Gastroesophageal sphincter (tissue), 3 donors: ENCODE measurements at regions not wholly inside any gene's neighbourhood (a gene's known extent, or its start where the extent isn't known, plus 50 kb on each side); places are given as distances from the start of the nearest gene placed in this dataset.

Experiments
- CTCF ChIP-seq, 4 experiments: fragments of 200-600 bp in 2 of 4; fragments of 450-650 bp in 2 of 4; sonication (generic) in 1 of 4; IDR thresholded peaks; one replicate each; pipeline ENCODE4 v1.5.1; 2017 to 2019; ENCODE audit warnings: antibody characterized with exemption in 4 of 4, mild to moderate bottlenecking in 2 of 4, moderate library complexity in 2 of 4
- POLR2A ChIP-seq, 2 donors: fragments of 450-650 bp; IDR thresholded peaks; one replicate each; pipeline ENCODE4 v1.6.1; 2017; ENCODE audit warnings: antibody characterized with exemption in 2 of 2, mild to moderate bottlenecking in 2 of 2, moderate library complexity in 1 of 2

DNA sequence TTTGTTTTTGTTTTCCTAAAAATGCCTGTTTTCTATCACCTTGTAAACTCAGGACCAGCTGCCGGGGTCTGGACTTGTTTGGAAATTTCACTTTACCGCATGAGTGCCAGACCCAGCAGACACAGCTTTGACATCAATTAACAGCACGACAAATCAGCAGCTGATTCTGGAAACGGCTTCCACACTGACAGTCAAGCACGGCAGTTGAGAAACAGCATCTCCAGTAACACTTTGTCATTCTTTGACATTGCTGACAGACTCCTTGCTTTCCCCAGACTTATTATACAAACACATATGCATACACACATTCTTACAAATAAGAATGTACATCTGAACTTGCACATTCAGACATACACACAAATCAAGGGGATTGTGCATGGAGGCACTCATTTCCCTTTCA lies 1017.6 kb upstream of the HS3ST1 start:
- TF ChIP-seq POLR2A (IDR thresholded peaks at IDR 0.05) (no peak), CTCF (IDR thresholded peaks at IDR 0.05) (no peak)
